Upper lobe of left lung (tissue), 6 donors: ENCODE measurements at regions not wholly inside any gene's neighbourhood (a gene's known extent, or its start where the extent isn't known, plus 50 kb on each side); places are given as distances from the start of the nearest gene placed in this dataset.
"Not testable (repeated sequence)": the region's sequence is repeated elsewhere in the genome, so short reads cannot be mapped to it uniquely, and the experiment has no call there.

Experiments
- ATAC-seq, 2 donors: fragments of 200-7000 bp; cut with Tn5 transposase; one replicate each; pipeline ENCODE4 v1.9.1; 2022; ENCODE audit warnings: mild to moderate bottlenecking in 2 of 2, moderate library complexity in 2 of 2; ENCODE audit not compliant: low FRiP score in 2 of 2
- DNase-seq, 2 donors: peaks; one replicate each; pipeline ENCODE4 v3.0.0-alpha.2; 2019 to 2020
- H3K27ac ChIP-seq, 4 donors: fragments of 200-600 bp; sonication (generic); one replicate each; pipeline ENCODE4 v1.5.1; 2016 to 2019
- H3K27me3 ChIP-seq, 4 donors: fragments of 200-600 bp; sonication (generic); one replicate each; pipeline ENCODE4 v1.5.1; 2017 to 2019
- H3K36me3 ChIP-seq, 4 donors: fragments of 200-600 bp; sonication (generic); one replicate each; pipeline ENCODE4 v1.5.1; 2016 to 2019
- H3K4me1 ChIP-seq, 4 donors: fragments of 200-600 bp; sonication (generic); one replicate each; pipeline ENCODE4 v1.5.1; 2018 to 2019
- H3K4me3 ChIP-seq, 4 donors: fragments of 200-600 bp; sonication (generic); one replicate each; pipeline ENCODE4 v1.5.1; 2017 to 2019; ENCODE audit warnings: mild to moderate bottlenecking in 2 of 4, moderate library complexity in 1 of 4
- H3K9me3 ChIP-seq, 4 donors: fragments of 200-600 bp; sonication (generic); one replicate each; pipeline ENCODE4 v1.5.1; 2018 to 2019
- EP300 ChIP-seq, 4 donors: sonication (generic); formaldehyde crosslinking; IDR thresholded peaks; one replicate each; pipeline ENCODE4 v1.5.1; 2017; ENCODE audit warnings: antibody characterized with exemption in 4 of 4, control low read depth in 2 of 4
- POLR2A ChIP-seq, 4 donors: fragments of 450-650 bp; IDR thresholded peaks; one replicate each; pipeline ENCODE4 v1.5.1; 2016 to 2017; ENCODE audit warnings: antibody characterized with exemption in 4 of 4, mild to moderate bottlenecking in 2 of 4
- POLR2AphosphoS5 ChIP-seq, 2 donors: sonication (generic); formaldehyde crosslinking; IDR thresholded peaks; one replicate each; pipeline ENCODE4 v1.5.1; 2017; ENCODE audit warnings: antibody characterized with exemption in 2 of 2
- WGBS, 2 donors: methylation state at CpG; one replicate each; pipeline ENCODE4 v1.1.5; 2017 to 2018; 5-methylcytosine and 5-hydroxymethylcytosine counted together
- TF ChIP-seq, protein P1 (sequence below), 6 experiments: fragments of 450-650 bp in 4 of 6; fragments of 200-600 bp in 2 of 6; sonication (generic) in 2 of 6; IDR thresholded peaks; one replicate each; pipeline ENCODE4 v1.5.1; 2016 to 2019; ENCODE audit warnings: antibody characterized with exemption in 6 of 6
- donor health status: DM: no; HTN: no; CAD: no; lungs with moderate emphysema.
- donor health status: DM: no; HTN: yes; CAD: no; lungs with severe emphysema.

- TF ChIP-seq POLR2AphosphoS5 (IDR thresholded peaks at IDR 0.05) = peak in 1 of 2 donors; percentile 7
- TF ChIP-seq POLR2A (IDR thresholded peaks at IDR 0.05) = no peak
- peak in 1 of 2 donors; percentile 27 for DNase-seq
- no peaks in the 10 kb centered on the region for H3K9me3 ChIP-seq
- WGBS, 2 donors = 42 to 52% methylated on average over 8 of the region's 8 CpGs
- no peaks in the 10 kb centered on the region for H3K36me3 ChIP-seq
- H3K27me3 ChIP-seq = no peaks in the 10 kb centered on the region
- no peak overlapping the region for H3K4me3 ChIP-seq
- no peak overlapping the region for H3K27ac ChIP-seq
- no peaks in the 10 kb centered on the region for H3K4me1 ChIP-seq
- no peak for ATAC-seq
These were observed 76.6 kb upstream of the ADRA1D start for GRCh38 chr20:4325548-4326187.

DNA sequence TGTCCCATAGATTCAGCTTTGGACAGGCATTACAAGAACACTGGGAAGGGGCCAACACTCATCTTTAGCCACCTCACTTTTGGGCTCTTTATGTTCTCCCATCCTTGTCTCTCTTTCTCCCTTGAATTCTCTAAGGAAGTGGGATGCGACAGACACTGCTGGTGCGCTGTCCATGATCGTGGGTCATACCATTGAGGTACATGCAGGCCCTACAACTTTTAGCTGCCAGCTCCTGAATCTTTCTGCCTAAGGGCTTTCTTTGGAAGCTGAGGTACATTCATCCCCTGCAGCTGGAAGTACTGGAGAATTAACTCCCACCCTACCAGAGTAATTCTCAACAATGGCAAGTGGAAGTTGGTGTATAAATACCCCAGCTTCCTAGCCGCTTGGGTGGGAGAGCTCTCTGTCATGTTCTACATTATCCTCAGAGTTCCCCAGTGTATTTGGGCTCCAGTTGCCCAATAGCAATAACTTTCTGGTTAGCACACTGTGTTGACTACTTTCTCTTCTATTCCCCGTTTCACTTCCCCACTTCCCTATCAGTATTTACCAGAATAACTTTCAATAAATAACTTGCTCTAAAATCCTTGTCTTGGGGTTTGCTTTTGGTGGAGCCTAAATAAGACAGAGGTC is 75.6 kb upstream of the ADRA1D start:
- Histone ChIP-seq H3K27ac (no peak overlapping the region), H3K4me3 (no peak overlapping the region), H3K9me3 (no peaks in the 10 kb centered on the region), H3K4me1 (no peaks in the 10 kb centered on the region), H3K36me3 (no peaks in the 10 kb centered on the region), H3K27me3 (no peaks in the 10 kb centered on the region)
- WGBS, 2 donors = 80 to 85% methylated on average over 5 of the region's 5 CpGs
- DNase-seq (no peak), ATAC-seq (no peak)
- TF ChIP-seq, protein P1, sequence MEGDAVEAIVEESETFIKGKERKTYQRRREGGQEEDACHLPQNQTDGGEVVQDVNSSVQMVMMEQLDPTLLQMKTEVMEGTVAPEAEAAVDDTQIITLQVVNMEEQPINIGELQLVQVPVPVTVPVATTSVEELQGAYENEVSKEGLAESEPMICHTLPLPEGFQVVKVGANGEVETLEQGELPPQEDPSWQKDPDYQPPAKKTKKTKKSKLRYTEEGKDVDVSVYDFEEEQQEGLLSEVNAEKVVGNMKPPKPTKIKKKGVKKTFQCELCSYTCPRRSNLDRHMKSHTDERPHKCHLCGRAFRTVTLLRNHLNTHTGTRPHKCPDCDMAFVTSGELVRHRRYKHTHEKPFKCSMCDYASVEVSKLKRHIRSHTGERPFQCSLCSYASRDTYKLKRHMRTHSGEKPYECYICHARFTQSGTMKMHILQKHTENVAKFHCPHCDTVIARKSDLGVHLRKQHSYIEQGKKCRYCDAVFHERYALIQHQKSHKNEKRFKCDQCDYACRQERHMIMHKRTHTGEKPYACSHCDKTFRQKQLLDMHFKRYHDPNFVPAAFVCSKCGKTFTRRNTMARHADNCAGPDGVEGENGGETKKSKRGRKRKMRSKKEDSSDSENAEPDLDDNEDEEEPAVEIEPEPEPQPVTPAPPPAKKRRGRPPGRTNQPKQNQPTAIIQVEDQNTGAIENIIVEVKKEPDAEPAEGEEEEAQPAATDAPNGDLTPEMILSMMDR (IDR thresholded peaks at IDR 0.05) = no peak
- TF ChIP-seq EP300 (IDR thresholded peaks at IDR 0.05) = no peak
- TF ChIP-seq POLR2AphosphoS5 (IDR thresholded peaks at IDR 0.05) = no peak
- TF ChIP-seq POLR2A (IDR thresholded peaks at IDR 0.05) = no peak

DNA sequence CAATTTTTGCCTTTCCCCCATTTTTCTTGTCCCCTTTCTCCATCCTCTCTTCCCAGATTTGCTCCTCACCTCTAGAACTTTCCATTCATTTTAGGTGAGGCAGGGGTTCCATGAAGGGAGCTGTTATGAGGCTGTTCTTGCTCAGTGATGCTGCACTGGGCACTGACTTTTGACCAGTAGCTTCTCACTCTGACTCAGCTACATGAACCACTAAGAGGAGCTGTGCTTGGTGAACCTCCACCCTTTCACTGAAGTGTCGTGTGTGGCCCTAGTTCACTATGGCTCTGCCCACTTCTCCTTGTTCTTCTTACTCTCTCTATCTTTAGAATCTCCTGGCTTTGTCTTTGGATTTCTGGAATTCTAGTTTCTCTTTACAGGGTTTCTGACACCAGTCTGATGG is 73.4 kb upstream of the ADRA1D start:
- TF ChIP-seq EP300 (IDR thresholded peaks at IDR 0.05) (no peak), POLR2AphosphoS5 (IDR thresholded peaks at IDR 0.05) (no peak), POLR2A (IDR thresholded peaks at IDR 0.05) (no peak)
- TF ChIP-seq, protein P1 (IDR thresholded peaks at IDR 0.05) = no peak
- ATAC-seq = no peak
- no peaks in the 10 kb centered on the region for H3K4me1 ChIP-seq
- H3K4me3 ChIP-seq = no peak overlapping the region
- H3K27me3 ChIP-seq = no peaks in the 10 kb centered on the region
- H3K9me3 ChIP-seq = no peaks in the 10 kb centered on the region
- no peak for DNase-seq
- no peaks in the 10 kb centered on the region for H3K36me3 ChIP-seq
- WGBS, 2 donors = 50 to 84% methylated on average over 1 of the region's 1 CpG
- no peak overlapping the region for H3K27ac ChIP-seq

GRCh38 chr20:4320291-4320690 is 71.2 kb upstream of the ADRA1D start:
- TF ChIP-seq POLR2AphosphoS5 (IDR thresholded peaks at IDR 0.05) (peak in 1 of 2 donors; percentile 14), POLR2A (IDR thresholded peaks at IDR 0.05) (no peak)
- Histone ChIP-seq H3K27ac (peak overlapping the region in 1 of 4 donors; percentile 10), H3K4me3 (no peak overlapping the region), H3K4me1 (no peaks in the 10 kb centered on the region), H3K9me3 (no peaks in the 10 kb centered on the region), H3K36me3 (no peaks in the 10 kb centered on the region), H3K27me3 (no peaks in the 10 kb centered on the region)
- ATAC-seq = peak in 1 of 2 donors; percentile 65
- 65 to 71% methylated on average over 5 of the region's 5 CpGs for whole genome bisulfite sequencing, 2 donors
- peak in 1 of 2 donors; percentile 60 for DNase-seq

- Histone ChIP-seq H3K36me3 (no peaks in the 10 kb centered on the region), H3K9me3 (no peaks in the 10 kb centered on the region), H3K27me3 (no peaks in the 10 kb centered on the region), H3K4me1 (no peaks in the 10 kb centered on the region), H3K4me3 (no peak overlapping the region), H3K27ac (no peak overlapping the region)
- no peak for DNase-seq
- no peak for ATAC-seq
- TF ChIP-seq, protein P1 (IDR thresholded peaks at IDR 0.05) = no peak
- TF ChIP-seq EP300 (IDR thresholded peaks at IDR 0.05) (no peak), POLR2A (IDR thresholded peaks at IDR 0.05) (no peak)
These were observed 69.8 kb upstream of the ADRA1D start for GRCh38 chr20:4318891-4319290.

DNA sequence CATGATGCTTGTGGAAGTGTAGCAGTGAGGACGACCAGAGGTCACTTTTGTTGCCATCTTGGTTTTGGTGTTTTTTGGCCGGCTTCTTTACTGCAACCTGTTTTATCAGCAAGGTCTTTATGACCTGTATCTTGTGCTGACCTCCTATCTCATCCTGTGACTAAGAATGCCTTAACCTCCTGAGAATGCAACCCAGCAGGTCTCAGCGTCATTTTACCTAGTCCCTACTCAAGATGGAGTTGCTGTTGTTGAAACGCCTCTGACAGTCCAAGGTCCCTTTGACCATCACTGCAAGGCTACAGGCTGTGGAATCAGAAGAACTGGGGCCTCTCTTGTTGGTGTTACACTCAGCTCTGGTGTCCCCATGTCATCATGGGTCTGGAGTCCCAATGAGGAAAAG is 61.5 kb upstream of the ADRA1D start:
- ATAC-seq, H3K36me3 ChIP-seq, H3K27me3 ChIP-seq, H3K4me3 ChIP-seq, DNase-seq, H3K4me1 ChIP-seq, H3K9me3 ChIP-seq, H3K27ac ChIP-seq: not testable (repeated sequence)
- 77 to 80% methylated on average over 4 of the region's 4 CpGs for WGBS, 2 donors
